Common myeloid progenitor, CD34-positive (primary cell): ENCODE measurements at regions not wholly inside any gene's neighbourhood (a gene's known extent, or its start where the extent isn't known, plus 50 kb on each side); places are given as distances from the start of the nearest gene placed in this dataset.

Source experiments
- CTCF ChIA-PET: fragments of 350-600 bp; sonication (Branson Sonifier 250); formaldehyde crosslinking; loops from one replicate; lab custom pipeline; 2021; ENCODE audit warnings: antibody characterized with exemption; lab: Charles Lee
- POLR2A ChIA-PET: fragments of 350-600 bp; sonication (Branson Sonifier 250); formaldehyde crosslinking; loops from one replicate; lab custom pipeline; 2021; ENCODE audit warnings: antibody characterized with exemption; lab: Charles Lee
- DNase-seq, 3 donors: peaks; one replicate each; pipeline versions ENCODE4 v3.0.0 to v3.0.0-alpha.2; 2013
- H3K27ac ChIP-seq, 2 experiments: 1 replicate in 1 of 2; 2 replicates in 1 of 2; pipeline ENCODE4 v1.7.0; 2013; ENCODE audit warnings: inconsistent platforms in 2 of 2, low read length in 2 of 2, mild to moderate bottlenecking in 2 of 2, low read depth in 1 of 2, moderate library complexity in 1 of 2; ENCODE audit not compliant: severe bottlenecking in 2 of 2, insufficient read depth in 1 of 2, poor library complexity in 1 of 2
- H3K27me3 ChIP-seq, 5 experiments: replicated peaks in 2 of 5; 1 replicate in 3 of 5; 2 replicates in 2 of 5; pipeline versions ENCODE4 v1.6.1 to v1.7.0; 2013; ENCODE audit warnings: low read length in 4 of 5, mild to moderate bottlenecking in 2 of 5, moderate library complexity in 2 of 5, inconsistent platforms in 1 of 5; ENCODE audit not compliant: insufficient read depth in 5 of 5, control insufficient read depth in 4 of 5
- H3K36me3 ChIP-seq, 4 experiments: 1 replicate in 2 of 4; 2 replicates in 2 of 4; pipeline versions ENCODE4 v1.6.1 to v1.7.0; 2013; ENCODE audit warnings: low read length in 3 of 4, control low read depth in 1 of 4, mild to moderate bottlenecking in 1 of 4; ENCODE audit not compliant: control insufficient read depth in 4 of 4, insufficient read depth in 4 of 4
- H3K4me1 ChIP-seq, 4 experiments: 1 replicate in 3 of 4; 2 replicates in 1 of 4; pipeline versions ENCODE4 v1.6.1 to v1.7.1; 2013; ENCODE audit warnings: low read length in 3 of 4, mild to moderate bottlenecking in 3 of 4, control low read depth in 1 of 4, inconsistent platforms in 1 of 4, moderate library complexity in 1 of 4; ENCODE audit not compliant: control insufficient read depth in 4 of 4, insufficient read depth in 4 of 4; ENCODE audit errors: control extremely low read depth in 1 of 4
- H3K4me3 ChIP-seq, 7 experiments: 1 replicate in 4 of 7; 2 replicates in 3 of 7; pipeline versions ENCODE4 v1.5.1 to v1.7.0; 2013; ENCODE audit warnings: mild to moderate bottlenecking in 7 of 7, low read length in 6 of 7, moderate library complexity in 6 of 7, inconsistent platforms in 2 of 7, low read depth in 2 of 7, control low read depth in 1 of 7; ENCODE audit not compliant: insufficient read depth in 4 of 7, control insufficient read depth in 1 of 7; ENCODE audit errors: extremely low read depth in 1 of 7
- H3K9me3 ChIP-seq, 5 experiments: 1 replicate in 4 of 5; 2 replicates in 1 of 5; pipeline versions ENCODE4 v1.6.1 to v1.7.1; 2013; ENCODE audit warnings: low read length in 4 of 5, mild to moderate bottlenecking in 2 of 5, inconsistent platforms in 1 of 5, low read depth in 1 of 5, moderate library complexity in 1 of 5; ENCODE audit not compliant: control insufficient read depth in 4 of 5, insufficient read depth in 2 of 5; ENCODE audit errors: control extremely low read depth in 1 of 5
- WGBS: methylation state at CpG from one replicate; pipeline ENCODE4 v1.1.5; 2013; ENCODE audit not compliant: insufficient coverage; 5-methylcytosine and 5-hydroxymethylcytosine counted together

GRCh38 chr16:62100651-62101050 lies 64.4 kb upstream of the CDH8 start:
- no peak for DNase-seq
- H3K27me3 ChIP-seq, result no peaks in the 10 kb centered on the region
- H3K9me3 ChIP-seq, result no peaks in the 10 kb centered on the region
- 60% methylated on average over 1 of the region's 2 CpGs for WGBS
- no peaks in the 10 kb centered on the region for H3K36me3 ChIP-seq
- H3K27ac ChIP-seq, result no peak overlapping the region
- no peaks in the 10 kb centered on the region for H3K4me1 ChIP-seq
- no peak overlapping the region for H3K4me3 ChIP-seq
- ChIA-PET CTCF (no interaction called here), POLR2A (no interaction called here)

- no peak overlapping the region for H3K4me3 ChIP-seq
- H3K9me3 ChIP-seq, result no peaks in the 10 kb centered on the region
- no peaks in the 10 kb centered on the region for H3K4me1 ChIP-seq
- H3K36me3 ChIP-seq, result no peaks in the 10 kb centered on the region
- no CpG with 5 or more reads among the region's 4 CpGs for WGBS
- DNase-seq, result no peak
- no peak overlapping the region for H3K27ac ChIP-seq
- CTCF ChIA-PET, result no interaction called here
- no peaks in the 10 kb centered on the region for H3K27me3 ChIP-seq
- POLR2A ChIA-PET, result no interaction called here
Observed at GRCh38 chr16:62089715-62090114, 53.5 kb upstream of the CDH8 start.

GRCh38 chr16:62088731-62089410 lies 52.6 kb upstream of the CDH8 start:
- Histone ChIP-seq H3K9me3 (no peaks in the 10 kb centered on the region), H3K4me1 (no peaks in the 10 kb centered on the region), H3K36me3 (no peaks in the 10 kb centered on the region), H3K4me3 (no peak overlapping the region), H3K27ac (no peak overlapping the region), H3K27me3 (no peaks in the 10 kb centered on the region)
- ChIA-PET CTCF (no interaction called here), POLR2A (no interaction called here)
- no peak for DNase-seq
- 100% methylated on average over 1 of the region's 5 CpGs for WGBS
